B cell (primary cell): ENCODE measurements at regions not wholly inside any gene's neighbourhood (a gene's known extent, or its start where the extent isn't known, plus 50 kb on each side); places are given as distances from the start of the nearest gene placed in this dataset.

Experiments
- EZH2 ChIP-seq: IDR thresholded peaks from 2 replicates; pipeline ENCODE4 v1.6.1; 2012; ENCODE audit warnings: borderline replicate concordance, low read depth, mild to moderate bottlenecking, moderate library complexity, low read length; ENCODE audit not compliant: insufficient read depth, poor library complexity, severe bottlenecking
- TF ChIP-seq, protein P1 (sequence below): fragments of 200-600 bp; IDR thresholded peaks from one replicate; pipeline ENCODE4 v1.8.0; 2022; ENCODE audit warnings: antibody characterized with exemption, mild to moderate bottlenecking

DNA sequence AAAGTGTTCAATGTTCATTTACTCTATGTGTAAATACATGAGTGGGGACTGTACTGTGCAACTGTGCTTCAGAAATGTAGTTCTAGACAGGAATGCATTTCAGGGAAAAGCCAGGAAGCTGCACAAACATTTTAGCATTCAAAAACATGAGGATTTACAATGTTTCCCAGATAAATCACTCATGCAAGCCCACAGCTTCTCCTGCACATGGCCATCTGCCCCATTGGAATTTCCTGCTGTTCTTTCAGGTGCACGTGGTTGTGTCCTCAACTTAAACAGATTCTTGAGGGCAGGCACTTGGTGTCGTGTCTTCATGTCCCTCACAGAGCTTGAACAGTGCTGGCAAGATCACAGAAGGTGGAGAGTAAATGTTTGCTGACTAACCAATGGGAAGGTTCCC is 101.5 kb downstream of the UNC5CL start:
- TF ChIP-seq EZH2: no peak
- TF ChIP-seq, protein P1, sequence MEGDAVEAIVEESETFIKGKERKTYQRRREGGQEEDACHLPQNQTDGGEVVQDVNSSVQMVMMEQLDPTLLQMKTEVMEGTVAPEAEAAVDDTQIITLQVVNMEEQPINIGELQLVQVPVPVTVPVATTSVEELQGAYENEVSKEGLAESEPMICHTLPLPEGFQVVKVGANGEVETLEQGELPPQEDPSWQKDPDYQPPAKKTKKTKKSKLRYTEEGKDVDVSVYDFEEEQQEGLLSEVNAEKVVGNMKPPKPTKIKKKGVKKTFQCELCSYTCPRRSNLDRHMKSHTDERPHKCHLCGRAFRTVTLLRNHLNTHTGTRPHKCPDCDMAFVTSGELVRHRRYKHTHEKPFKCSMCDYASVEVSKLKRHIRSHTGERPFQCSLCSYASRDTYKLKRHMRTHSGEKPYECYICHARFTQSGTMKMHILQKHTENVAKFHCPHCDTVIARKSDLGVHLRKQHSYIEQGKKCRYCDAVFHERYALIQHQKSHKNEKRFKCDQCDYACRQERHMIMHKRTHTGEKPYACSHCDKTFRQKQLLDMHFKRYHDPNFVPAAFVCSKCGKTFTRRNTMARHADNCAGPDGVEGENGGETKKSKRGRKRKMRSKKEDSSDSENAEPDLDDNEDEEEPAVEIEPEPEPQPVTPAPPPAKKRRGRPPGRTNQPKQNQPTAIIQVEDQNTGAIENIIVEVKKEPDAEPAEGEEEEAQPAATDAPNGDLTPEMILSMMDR: no peak
